AG09309 (cell line): ENCODE measurements at regions not wholly inside any gene's neighbourhood (a gene's known extent, or its start where the extent isn't known, plus 50 kb on each side); places are given as distances from the start of the nearest gene placed in this dataset.
"Not testable (repeated sequence)": the region's sequence is repeated elsewhere in the genome, so short reads cannot be mapped to it uniquely, and the experiment has no call there.

Source experiments
- DNase-seq: peaks from one replicate; pipeline ENCODE4 v3.0.0-alpha.2; 2010; ENCODE audit warnings: low read depth
- H3K4me3 ChIP-seq: 2 replicates; pipeline ENCODE4 v1.5.1; 2011; ENCODE audit warnings: mild to moderate bottlenecking, low read depth, low read length, moderate library complexity; ENCODE audit not compliant: control insufficient read depth
- TF ChIP-seq, protein P1 (sequence below): IDR thresholded peaks from 2 replicates; pipeline ENCODE4 v1.5.1; 2011; ENCODE audit warnings: mild to moderate bottlenecking, low read depth, low read length, inconsistent platforms; ENCODE audit not compliant: insufficient read depth, control insufficient read depth; ENCODE audit errors: missing control alignments

DNA sequence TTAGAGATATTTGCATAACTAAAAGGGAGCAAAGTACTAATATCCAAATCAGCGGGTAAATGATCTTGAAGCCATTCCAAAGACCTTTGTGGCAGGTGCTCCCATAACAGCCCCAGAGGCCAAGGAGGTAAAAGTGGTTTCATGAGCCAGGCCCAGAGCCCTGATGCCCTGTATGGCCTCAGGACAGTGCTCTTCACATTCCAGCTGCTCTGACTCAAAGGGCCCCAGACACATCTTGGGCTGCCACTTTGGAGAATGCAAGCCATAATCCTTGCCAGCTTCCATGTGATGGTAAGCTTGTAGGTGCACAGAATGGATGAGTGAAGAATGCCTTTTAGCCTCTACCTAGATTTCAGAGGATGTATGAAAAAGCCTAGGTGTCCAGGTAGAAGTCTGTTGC lies 933.4 kb downstream of the SLC16A7 start:
- H3K4me3 ChIP-seq = no peak overlapping the region
- TF ChIP-seq, protein P1, sequence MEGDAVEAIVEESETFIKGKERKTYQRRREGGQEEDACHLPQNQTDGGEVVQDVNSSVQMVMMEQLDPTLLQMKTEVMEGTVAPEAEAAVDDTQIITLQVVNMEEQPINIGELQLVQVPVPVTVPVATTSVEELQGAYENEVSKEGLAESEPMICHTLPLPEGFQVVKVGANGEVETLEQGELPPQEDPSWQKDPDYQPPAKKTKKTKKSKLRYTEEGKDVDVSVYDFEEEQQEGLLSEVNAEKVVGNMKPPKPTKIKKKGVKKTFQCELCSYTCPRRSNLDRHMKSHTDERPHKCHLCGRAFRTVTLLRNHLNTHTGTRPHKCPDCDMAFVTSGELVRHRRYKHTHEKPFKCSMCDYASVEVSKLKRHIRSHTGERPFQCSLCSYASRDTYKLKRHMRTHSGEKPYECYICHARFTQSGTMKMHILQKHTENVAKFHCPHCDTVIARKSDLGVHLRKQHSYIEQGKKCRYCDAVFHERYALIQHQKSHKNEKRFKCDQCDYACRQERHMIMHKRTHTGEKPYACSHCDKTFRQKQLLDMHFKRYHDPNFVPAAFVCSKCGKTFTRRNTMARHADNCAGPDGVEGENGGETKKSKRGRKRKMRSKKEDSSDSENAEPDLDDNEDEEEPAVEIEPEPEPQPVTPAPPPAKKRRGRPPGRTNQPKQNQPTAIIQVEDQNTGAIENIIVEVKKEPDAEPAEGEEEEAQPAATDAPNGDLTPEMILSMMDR = no peak
- no peak for DNase-seq

DNA sequence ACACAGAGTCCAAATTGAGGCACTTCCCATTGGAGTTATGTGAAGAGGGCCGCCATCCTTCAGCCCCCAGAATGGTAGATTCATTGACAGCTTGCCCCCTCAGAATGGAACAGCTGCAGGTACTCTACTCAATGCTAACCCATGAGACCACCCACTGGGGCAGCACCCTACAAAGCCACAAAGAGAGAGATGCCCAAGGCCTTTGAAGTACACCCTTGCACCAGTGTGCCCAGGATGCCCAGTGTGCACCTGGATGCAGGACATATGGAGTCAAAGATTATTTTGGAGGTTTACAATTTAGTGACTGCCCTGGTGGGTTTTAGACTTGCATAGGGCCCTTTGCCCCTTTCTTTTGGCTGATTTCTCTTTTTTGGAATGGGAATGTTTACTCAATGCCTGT lies 933.9 kb downstream of the SLC16A7 start:
- H3K4me3 ChIP-seq = no peak overlapping the region
- no peak for DNase-seq
- TF ChIP-seq, protein P1 = no peak

DNA sequence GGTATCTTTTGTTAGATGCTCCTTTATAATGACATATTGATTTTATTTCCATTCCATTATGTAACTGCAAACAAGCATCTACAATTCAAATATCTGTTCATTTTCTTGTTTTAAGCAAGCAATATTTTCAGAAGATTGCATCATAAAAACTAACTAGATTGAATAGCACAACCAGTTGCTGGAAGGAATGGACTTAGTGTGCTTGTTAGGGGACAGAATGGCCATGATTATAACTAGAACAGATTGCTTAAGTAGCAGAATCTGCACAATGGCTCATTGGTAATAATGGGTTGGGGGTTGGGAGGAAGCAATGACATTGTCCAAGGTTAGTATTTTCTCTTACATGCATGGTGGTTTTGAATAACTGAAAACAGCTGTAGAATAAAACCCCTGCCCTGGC lies 939.5 kb downstream of the SLC16A7 start:
- H3K4me3 ChIP-seq = no peak overlapping the region
- TF ChIP-seq, protein P1 = no peak
- DNase-seq = peak; percentile 3

DNA sequence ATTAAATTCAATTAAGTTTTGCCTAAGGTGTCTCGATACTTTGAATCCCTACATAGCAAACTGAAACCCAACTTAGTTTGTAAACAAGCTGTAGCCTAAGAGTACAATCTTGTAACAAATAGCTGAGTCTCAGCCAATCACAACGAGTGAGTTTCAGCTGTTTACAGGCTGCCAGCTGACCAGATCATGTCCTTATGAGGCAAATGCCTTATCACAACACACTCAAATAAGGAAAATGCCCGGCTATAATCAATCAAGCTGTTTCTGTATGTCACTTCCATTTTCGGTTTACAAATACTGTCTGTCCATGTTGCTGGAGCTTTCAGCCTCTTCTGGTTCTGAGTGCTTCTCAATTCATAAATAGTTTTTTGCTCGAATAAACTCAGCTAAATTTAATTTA lies 943.8 kb downstream of the SLC16A7 start:
- DNase-seq = no peak
- TF ChIP-seq, protein P1 = no peak
- H3K4me3 ChIP-seq = no peak overlapping the region

DNA sequence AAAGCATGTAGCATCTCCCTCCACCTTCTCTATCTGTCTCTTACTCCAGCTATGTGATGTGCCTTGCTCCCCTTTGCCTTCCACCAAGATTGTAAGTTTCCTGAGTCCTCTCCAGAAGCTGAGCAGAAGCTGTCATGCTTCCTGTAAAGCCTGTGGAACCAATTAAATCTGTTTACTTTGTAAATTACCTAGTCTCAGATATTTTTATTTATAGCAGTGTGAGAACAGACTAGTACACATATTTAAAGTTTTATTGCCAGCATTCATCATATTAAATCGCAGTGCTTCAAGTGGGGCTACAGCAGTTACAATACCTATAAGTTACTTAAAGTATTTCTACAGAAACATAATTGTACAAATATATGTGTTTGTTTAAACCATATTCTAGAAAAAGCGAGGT lies 973.1 kb downstream of the SLC16A7 start:
- TF ChIP-seq, protein P1 = no peak
- H3K4me3 ChIP-seq = no peak overlapping the region
- DNase-seq = no peak

DNA sequence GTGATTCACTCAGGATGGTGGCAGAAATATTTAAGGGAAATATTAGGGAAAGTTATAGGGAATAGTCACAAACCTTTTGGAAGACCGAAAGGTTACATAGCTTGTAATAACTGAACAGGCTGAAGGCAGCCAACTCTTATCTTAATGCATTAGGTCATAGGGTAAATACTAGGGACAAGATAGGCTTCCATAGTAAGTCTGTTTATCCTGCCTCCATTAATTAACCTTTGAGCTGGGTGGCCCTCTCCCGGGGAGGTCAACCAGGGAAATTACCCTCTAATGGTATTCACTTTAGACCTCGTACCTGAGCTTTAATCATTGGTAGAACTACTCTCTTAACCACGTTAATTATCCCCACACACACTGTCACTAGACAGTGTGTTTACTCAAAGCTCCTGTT lies 981.8 kb downstream of the SLC16A7 start:
- H3K4me3 ChIP-seq = no peak overlapping the region
- TF ChIP-seq, protein P1 = no peak
- DNase-seq = no peak

DNA sequence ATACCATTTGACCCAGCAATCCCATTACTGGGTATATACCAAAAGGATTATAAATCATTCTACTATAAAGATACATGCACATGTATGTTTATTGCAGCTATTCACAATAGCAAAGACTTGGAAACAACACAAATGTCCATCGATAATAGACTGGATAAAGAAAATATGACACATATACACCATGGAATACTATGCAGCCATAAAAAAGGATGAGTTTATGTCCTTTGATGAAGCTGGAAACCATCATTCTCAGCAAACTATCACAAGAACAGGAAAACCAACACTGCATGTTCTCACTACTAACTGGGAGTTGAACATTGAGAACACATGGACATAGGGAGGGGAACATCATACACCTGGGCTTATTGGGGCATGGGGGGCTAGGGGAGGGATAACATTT lies 991.8 kb downstream of the SLC16A7 start:
- not testable (repeated sequence) for DNase-seq, H3K4me3 ChIP-seq
